ENCODE measurements at regions not wholly inside any gene's neighbourhood (a gene's known extent, or its start where the extent isn't known, plus 50 kb on each side); places are given as distances from the start of the nearest gene placed in this dataset.

DNA sequence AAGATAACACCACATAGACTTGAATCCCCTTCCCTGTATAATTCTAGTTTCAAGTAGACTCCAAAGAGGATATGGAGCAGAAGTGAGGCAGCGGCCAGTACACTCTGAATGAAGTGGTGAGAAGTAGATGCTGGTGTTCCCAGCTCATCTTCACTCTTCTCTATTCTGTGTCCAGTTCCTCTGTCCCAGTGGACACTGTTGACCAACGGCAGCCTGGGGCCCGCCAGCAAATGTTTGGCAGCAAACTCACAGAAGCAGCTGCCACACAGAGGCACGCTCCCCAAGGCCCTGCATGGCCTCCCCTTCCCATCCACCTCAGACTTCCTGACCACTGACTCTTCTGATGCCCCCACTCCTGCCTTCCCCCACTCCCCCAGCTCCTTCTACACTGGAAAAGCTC, 358.9 kb upstream of the ID4 start:
- DNase-seq: no peak

DNA sequence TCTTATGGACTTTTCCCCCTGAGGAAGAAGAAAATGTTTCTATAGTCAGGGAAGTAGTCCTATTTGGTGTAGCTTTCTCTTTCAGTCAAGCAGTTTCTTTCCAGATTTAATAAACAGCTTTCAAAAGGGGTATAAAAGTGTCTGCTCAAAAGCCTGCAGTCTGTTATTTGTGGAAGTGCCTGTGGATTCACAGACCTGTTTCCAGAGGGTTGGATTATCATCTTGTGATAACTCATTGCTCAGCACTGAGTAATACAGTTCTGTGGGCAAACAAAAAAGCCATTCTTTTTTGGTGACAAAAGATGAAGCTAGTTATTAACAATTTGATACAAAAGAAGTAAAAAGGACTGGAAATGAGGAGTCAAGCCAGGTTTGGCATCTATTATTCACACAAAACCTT, 358.2 kb upstream of the ID4 start:
- no peak for DNase-seq

DNA sequence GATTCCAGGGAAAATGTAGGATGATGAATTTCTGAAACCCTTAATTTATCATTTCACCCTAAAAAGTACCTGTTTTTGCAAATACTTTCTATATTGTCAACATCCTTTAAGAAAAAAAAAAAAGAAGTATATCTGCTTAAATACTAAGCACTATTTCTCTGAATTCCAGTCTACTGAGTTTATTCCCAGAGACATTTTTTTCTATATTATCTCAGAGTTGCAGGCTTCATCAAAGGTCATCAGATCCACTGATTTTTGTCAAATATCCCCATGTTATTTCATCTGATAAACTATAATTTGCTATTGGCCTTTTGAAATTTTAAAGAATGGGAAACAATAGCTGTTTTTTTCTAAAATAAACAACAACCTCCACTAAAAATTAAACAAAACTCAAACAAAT, 357.6 kb upstream of the ID4 start:
- no peak for DNase-seq

DNA sequence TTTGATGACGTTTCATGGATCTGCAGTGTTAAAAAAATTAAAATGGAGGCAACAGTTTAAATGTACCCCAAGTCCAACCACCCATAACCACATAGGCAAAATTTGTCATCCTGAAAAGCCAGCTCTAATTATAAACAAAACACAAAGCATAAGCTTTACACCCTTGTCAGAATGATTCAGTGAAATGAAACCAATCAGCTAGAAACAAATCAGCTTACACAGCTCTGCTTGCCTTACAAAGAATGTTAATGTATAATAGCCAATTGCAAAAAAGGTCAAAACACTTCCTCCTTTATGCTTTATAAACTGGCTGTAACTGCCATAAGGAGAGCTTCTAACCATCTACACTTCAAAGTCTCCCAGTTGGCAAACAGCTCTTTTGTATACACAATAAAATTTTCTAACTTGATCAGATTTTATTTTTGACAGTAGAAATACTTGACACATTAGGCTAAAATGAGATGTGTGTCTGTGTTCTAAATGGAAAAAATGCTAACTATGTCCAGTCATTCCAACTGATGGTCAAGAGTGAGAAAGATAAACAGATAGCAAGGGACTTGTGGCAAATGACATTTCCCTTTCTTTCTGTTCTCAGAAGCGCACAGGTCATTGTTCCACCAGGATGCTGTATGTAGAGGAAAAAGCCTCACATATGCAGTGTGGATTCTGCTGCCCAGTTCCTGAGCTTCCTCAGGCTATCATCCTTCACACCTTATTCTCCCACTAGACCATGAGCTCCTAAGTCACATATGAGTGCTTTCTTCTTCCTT, 344.3 kb upstream of the ID4 start:
- DNase-seq: no peak

DNA sequence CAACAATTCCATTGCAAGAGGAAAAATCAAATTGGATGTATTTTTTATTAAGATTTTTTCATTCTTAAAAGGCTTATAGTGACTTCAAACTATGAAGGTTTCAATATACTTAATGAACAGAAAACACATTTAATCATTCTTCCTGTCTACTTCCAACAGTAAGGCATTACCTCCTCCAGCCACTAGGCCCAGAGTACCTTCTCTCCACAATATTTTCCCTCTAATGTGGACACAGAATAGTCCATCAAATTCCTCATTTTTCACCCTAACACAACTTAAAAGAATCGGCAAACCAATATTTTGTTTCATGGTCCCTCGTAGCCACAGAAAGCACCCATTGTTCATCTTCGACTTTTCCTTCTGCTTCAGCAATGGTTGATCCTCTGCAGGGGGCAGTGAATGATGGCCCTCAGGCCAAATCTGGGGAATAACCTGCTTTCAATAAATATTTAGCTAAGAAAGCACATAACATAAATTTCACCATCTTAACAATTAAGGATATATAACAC, 335.4 kb upstream of the ID4 start:
- DNase-seq: no peak

DNA sequence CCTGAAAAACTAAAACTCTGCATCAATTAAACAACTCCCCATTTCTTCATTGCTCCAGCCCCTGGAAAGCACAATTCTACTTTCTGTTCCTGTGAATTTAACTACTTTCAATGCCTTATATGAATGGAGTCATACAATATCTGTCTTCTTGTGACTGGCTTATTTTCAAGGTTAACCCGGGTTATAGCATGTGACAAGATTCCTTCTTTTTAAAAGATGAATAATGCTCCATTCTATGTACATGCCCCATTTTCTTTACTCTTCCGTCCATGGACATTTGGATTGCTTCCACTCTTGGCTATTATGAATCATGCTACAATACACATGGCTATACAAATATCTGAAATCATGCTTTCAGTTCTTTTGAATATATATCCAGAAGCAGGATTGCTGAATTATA, 334.9 kb upstream of the ID4 start:
- no peak for DNase-seq

DNA sequence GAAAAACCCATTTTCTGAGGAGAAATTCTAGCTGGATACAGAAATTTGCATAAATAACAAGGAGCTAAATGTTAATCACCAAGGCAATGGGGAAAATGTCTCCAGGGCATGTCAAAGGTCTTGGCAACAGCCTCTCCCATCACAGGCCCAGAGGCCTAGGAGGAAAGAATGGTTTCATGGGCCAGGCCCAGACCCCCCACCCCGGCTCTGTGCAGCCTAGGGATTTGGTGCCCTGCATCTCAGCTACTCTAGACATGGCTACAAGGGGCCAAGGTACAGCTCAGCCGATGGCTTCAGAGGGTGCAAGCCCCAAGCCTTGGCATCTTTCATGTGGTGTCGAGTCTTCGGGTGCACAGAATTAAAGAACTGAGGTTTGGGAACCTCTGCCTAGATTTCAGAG, 321.2 kb upstream of the ID4 start:
- DNase-seq: no peak

DNA sequence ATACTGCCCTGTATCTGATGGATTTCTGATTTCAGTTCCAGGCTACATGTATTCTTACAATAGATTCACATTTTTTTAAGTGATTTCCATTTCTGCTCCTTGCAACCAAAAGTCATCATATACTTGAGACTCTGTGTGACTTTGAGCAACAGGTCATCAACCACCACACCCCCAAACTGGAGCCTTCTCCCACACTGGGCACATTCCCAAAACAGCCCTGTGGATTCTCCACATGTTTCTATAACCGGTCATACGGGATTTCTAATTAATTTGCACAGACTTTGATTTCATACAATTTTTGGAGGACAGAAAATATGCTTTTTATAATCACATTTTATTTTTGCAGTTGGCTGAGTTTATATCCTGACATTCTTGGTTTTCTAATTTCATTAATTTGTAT, 317.2 kb upstream of the ID4 start:
- no peak for DNase-seq

DNA sequence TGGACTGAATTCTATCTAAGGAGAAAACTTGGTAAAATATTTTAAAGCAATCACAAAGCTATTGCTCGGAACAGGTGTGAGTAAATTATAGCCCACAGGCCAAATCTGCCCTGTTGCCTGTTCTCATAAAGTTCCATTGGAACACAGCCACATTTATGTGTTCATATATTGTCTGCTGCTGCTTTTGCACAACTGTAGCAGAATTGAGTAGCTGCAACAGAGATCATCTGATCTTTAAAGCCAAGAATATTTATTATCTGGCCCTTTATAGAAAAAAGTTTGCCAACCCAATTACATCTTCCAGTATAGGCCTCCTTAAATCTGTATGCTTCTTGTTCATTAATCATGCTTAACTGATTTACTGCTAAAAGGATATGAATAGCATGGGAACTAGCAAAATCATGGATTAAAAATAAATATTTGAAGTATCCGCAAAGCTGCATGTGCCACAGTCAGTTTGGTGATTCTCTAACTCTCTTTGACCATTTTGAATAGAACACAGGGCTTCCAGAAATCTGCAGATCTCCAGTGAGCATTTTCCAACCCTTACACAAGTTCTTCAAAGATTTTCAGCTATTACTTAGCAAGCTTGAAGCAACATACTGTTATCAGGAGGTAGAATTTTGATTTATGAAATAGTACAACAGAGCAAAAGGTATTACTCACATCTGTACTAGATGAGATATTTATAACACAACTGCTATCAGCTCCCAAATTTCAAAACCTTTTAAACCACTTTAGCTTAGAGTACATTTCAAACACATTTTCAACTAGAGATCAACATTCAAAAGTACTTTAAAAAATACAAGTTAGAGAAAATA, 312.6 kb upstream of the ID4 start:
- DNase-seq: no peak

DNA sequence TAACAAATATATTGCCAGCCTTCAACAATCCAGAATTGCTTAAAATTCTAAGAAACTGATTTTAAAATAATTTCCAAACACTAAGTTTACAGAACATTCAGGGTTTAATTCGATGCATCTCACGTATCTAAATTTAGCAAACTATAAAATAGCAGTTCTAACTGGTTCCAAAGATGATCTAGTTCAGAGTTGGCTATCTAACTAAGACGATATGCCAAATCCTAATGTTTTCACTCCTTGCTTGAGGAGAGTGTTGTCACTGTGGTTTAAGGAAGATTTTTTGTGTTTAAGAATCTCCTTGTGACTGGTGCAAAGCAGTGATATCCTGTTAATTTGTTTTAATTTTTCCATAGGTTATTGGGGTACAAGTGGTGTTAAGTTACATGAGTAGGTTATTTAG, 311.5 kb upstream of the ID4 start:
- DNase-seq: no peak

DNA sequence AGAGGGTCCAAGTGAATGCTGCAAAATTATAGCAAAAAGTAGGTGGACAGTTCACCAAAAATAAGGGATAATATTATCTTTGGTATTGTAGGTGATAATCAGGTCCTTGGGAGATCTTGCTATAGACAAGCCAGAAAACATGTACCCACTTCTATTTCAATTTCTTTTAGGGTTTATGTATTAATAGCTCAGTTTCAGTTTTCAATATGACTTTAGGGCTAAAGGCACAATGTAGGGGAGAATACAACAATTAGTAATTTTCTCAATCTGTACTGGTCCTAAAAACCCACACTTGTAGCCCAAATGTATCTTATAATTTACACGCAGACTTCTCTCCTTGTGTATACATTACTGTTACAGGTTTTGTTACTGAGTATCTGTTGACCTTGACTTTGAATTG, 307.0 kb upstream of the ID4 start:
- DNase-seq: no peak

DNA sequence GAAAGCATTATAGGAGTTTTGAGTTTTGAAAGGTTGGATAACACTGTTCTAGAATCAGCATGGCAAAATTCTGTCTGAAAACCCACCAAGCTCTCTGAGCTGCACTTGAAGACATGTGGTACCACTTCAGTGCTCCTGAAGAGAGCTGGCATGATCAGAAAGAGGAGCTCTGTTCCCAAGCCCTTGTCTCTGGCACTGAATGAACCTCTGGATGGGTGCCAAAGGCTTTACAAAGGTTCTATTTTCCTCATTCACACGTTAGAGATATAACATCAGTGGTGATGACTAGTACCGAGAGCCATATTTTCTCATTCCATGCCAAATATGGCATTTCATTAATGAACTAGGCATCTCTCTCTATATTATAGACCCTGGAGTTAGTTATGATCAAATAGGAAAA, 301.8 kb upstream of the ID4 start:
- DNase-seq: peak; percentile 54 to 77

DNA sequence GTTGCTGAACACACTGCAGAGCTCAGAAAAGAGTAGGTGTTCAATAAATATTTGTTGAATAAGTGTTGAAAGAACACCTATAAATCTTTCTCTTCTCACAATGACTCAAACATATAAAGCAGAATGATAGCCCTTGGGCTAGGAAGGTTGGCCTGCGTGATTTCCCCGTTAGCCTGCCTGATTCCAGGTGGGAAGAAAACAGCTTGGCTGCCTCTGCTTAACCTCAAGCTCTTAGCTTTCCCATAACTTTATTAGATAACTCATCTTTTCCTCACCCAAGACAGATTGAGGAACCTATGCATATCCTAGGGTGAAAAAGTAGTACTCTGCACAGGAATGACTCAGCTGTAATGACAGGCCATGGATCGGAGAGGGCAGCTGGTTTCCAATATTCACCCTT, 300.3 kb upstream of the ID4 start:
- DNase-seq: peak in 1 of 2 experiments; percentile 14

DNA sequence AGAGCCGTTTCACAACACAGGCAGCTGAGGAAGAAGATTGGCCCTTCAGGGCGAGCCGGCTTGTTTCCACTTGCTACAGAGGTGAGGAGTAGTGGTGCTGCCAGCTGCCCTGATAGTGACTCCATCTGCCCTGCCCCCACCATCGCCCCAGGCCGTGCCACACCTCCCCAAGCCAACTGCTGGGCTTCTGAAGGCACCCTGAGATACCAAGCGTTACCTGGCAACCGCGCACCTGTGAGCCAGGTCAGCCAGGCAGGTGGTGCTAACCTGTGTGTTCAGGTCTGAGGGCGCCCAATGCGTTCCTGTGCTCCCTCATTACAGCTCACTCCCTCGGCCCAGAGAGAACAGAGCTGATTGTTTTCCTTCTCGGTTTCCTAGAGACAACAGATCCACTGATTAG, 299.1 kb upstream of the ID4 start:
- DNase-seq: peak; percentile 89 to 94

DNA sequence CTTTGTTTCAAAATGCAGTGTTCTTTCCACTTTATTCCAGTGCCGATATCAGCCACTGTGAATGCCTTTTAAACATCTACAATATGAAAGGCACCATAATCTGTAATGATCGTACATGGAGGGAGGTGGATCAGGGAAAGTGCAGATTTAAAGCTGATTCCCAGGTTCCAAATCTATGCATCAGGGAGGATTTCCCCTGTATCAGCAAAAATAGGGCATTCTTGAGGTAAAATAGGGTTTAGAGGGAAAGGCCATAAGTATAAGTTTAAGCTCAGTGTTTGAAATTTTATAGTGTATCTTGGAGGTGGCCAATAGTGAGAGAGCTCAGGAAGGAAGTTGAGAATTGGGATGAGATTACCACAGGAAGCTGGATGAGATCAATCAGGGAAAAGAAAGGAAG, 289.7 kb upstream of the ID4 start:
- no peak for DNase-seq

DNA sequence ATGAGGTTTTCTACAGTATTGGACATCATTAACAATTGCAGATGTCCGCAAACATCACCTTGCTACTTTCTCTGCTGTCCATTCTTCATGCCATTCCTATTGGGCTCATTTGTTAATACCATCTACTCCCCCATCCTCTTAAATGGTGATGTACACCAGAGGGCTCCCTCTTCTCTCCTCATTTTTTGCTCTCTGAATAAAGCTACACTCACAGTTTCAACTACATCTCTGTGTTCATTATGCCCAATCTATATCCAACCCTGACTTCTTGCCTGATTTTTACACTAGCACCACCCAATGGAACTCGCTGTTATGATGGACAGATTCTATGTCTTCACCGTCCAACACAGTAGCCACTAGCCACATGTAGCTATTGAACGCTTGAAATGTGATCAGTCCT, 288.1 kb upstream of the ID4 start:
- DNase-seq: no peak

DNA sequence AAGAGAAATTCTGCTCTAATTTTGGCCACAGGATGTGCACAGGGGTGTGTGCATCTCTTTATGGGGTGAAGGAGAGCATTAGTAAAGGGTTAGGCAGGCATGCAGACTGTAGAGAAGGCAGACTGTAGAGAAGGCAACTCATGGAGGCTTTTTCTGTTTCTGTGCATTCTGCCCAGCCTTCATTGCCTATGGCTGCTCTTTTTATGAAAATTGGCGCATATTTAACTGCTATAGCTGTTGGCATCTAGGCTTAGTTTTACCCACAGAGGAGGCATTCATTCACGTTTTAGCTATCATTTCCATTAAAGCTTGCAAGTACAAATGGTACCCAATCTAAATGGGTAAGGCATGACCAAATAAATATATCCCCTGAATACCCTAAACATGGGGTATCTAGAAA, 286.8 kb upstream of the ID4 start:
- no peak for DNase-seq

DNA sequence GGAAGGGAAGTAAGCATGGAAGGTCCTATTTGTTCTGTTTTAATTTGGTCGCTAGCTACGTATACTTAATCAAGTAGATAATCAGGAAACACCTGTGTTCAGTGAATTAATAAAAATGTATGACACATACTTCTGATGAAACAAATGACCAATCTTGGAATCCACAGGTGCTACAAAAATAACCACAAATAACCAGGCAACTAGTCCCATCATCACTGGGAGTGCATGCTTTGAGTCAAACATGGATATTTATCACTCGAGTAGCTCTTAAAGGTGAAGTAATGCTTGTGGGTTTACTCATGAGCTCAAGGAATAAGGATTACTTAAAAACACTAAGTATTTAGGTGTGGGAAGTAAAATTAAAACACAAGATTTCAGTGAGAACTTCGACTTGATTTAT, 285.6 kb upstream of the ID4 start:
- no peak for DNase-seq

DNA sequence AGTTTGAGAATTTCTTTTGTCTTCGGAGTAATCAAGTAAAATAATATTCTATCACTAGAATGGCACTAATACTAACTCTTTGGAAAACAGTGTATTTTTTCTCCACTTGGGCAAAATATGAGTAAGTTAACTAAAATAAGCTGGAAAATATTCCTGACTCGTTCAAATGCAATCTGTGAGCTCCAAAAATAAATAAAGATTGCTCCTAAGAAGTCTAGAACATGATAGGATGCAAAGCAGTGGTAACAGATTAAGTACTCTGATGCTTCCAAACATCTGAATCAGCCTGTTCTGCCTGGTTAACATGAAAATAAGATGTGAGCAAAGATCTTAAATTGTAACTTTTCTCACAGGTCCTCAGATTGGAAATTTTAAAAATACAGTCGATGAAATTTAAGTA, 285.1 kb upstream of the ID4 start:
- no peak for DNase-seq

DNA sequence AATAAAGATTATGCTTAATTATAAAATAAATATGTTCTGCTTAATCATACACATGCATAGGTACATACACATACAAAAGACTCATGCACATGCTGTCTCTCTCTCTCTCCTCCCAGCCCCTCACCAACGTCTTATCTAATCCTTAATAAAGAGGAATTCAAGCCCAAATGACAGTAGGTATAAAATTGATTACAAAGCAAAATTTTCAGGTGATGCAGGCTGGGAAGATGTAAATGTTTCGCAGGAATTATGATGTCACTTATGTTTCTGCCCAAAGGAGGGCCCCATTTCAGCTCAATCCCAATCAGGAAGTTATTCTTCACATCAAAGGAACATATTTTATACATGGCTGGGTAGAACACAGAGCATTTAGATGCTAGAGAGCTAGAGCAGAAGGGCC, 284.6 kb upstream of the ID4 start:
- no peak for DNase-seq

DNA sequence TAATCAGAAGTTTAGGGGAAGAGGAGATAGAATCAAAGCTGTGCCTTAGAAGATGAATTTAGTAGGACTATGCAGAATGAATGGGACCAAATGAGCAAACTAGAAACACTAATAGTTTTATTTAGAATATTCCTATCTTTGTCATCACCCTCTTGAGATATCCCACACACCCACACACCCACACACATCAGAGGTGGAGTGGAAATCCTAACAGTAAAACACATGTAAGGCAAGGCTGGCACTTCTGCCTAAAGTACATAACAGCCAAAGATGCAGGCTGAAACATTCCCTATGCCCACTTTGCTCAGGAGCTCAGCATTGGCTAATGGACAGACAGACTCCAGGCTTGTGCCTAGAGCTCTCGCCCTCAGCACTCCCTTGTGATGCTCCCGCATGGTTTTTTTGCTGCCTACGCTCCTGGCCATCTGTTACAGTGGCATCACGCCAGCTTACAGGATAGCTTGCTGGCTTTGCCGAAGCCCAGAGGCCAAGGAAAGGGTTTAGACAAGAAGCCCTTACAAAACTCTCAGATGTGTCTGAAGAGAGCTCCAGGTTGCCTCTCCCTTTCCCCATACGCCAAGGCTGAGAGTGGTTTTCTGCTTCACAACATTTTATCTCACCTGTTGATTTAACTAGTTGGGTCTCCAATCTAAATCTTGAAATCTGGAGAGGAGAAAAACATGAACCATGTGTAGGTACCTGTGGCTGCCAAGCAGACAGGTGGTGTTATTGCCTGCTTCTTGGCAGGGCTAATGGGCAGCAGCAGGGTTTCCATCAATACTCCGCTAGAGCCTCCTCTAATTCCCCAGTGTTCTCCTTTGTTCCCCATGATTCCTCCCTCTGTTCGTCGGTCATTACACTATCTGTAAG, 282.6 kb upstream of the ID4 start:
- peak in 1 of 2 experiments; percentile 4 for DNase-seq

DNA sequence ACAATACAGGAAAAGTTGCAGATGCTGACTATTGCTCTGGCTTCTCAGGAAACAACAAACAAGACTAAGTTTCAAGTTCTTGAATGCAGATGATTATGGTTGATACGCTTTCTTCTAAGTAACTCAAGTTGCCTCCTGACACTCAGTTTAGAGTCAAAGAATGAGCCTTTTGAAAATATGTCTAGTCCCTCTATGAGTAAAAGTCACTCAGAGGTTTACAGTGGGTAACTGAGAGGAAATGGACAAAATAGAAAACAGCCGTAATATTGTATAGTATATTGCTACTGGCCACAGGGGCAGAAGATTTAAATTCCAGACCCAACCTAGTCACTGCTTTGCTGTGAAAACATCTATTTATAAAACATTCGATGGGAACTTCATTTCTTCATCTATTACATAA, 280.0 kb upstream of the ID4 start:
- DNase-seq: no peak

DNA sequence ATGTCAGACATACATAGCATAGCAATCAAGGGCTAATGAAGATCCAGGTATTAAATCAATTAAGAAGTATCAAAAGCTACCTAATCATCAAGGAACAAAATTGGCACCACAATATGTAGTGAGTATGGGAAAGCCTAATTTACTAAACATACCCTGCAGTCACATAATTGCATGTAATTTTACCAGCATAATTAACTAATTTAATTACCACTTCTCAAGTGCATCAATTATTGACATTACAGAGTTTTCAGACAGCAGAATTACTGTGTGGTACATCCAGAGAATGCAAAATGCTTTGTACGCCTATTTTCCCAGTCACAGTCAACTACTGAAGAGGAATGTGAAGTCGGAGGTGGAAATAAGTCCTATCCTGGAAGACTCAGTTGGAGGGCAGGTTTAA, 279.0 kb upstream of the ID4 start:
- DNase-seq: no peak

All from NCI-H187 (cell line).